K562 (cell line): ENCODE measurements at regions not wholly inside any gene's neighbourhood (a gene's known extent, or its start where the extent isn't known, plus 50 kb on each side); places are given as distances from the start of the nearest gene placed in this dataset.

Source experiments
- ATAC-seq: fragments of 200-7000 bp; cut with Tn5 transposase; 3 replicates; pipeline ENCODE4 v1.9.1; 2020; ENCODE audit warnings: moderate library complexity
- BruUV-seq: library from RNA; stranded (reverse); fragments of 400-500 nt; replicated peaks from 2 replicates; lab custom pipeline; 2021; lab: Mats Ljungman, UMichigan
- CTCF ChIA-PET: fragments of 300-600 bp; formaldehyde crosslinking; extraction: SDS; loops from one replicate; lab custom pipeline; 2021; ENCODE audit warnings: low intra/inter-chr PET ratio; lab: Yijun Ruan, JAX
- POLR2A ChIA-PET: fragments of 300-600, 350-650 bp; sonication (Branson Sonifier 250); formaldehyde crosslinking; extraction: SDS; loops from one replicate; lab custom pipeline; 2021; ENCODE audit warnings: antibody characterized with exemption, inconsistent platforms; lab: Yijun Ruan, JAX
- DNase-seq, 4 experiments: peaks; one replicate each; pipeline versions ENCODE4 v3.0.0 to v3.0.0-alpha.2; 2011 to 2018; ENCODE audit warnings: low spot score in 3 of 4, mixed read lengths in 3 of 4; ENCODE audit errors: extremely low read depth in 1 of 4
- FAIRE-seq: peaks from 2 replicates; lab custom pipeline; 2011; peaks lifted over from hg19 to GRCh38; lab: Jason Lieb, UNC
- H2AFZ ChIP-seq: 2 replicates; pipeline ENCODE4 v1.6.0; 2011; ENCODE audit warnings: low read depth, low read length, control low read depth, inconsistent platforms
- H3K27ac ChIP-seq: fragments of 200-600 bp; 3 replicates; pipeline ENCODE4 v1.8.0; 2011; ENCODE audit warnings: low read depth, mild to moderate bottlenecking, control low read depth, inconsistent platforms, low read length, moderate library complexity, mixed read lengths; ENCODE audit errors: extremely low read depth
- H3K27me3 ChIP-seq, 2 experiments: fragments of 300-600 bp in 1 of 2; 2 replicates in 1 of 2; 3 replicates in 1 of 2; pipeline versions ENCODE4 v1.6.0 to v1.8.0; 2011; ENCODE audit warnings: inconsistent platforms in 2 of 2, low read length in 2 of 2, mild to moderate bottlenecking in 1 of 2, mixed read lengths in 1 of 2, moderate library complexity in 1 of 2; ENCODE audit not compliant: control insufficient read depth in 2 of 2, insufficient read depth in 2 of 2
- H3K36me3 ChIP-seq: fragments of 300-600 bp; 3 replicates; pipeline ENCODE4 v1.8.0; 2011; ENCODE audit warnings: mild to moderate bottlenecking, low read length, inconsistent platforms; ENCODE audit not compliant: control insufficient read depth, insufficient read depth
- H3K4me1 ChIP-seq, 2 experiments: fragments of 200-600 bp in 1 of 2; replicated peaks in 1 of 2; 2 replicates in 1 of 2; 3 replicates in 1 of 2; pipeline versions ENCODE4 v1.5.1 to v1.8.0; 2011; ENCODE audit warnings: inconsistent platforms in 2 of 2, low read length in 2 of 2, mild to moderate bottlenecking in 1 of 2, mixed read lengths in 1 of 2, moderate library complexity in 1 of 2; ENCODE audit not compliant: control insufficient read depth in 2 of 2, insufficient read depth in 2 of 2
- H3K4me2 ChIP-seq: 2 replicates; pipeline ENCODE4 v1.6.1; 2011; ENCODE audit warnings: low read length, control low read depth, inconsistent platforms, mixed read lengths; ENCODE audit not compliant: insufficient read depth
- H3K4me3 ChIP-seq: fragments of 200-600 bp; sonication (generic), shearing (Covaris generic); 2 replicates; pipeline ENCODE4 v1.5.1; 2016; ENCODE audit warnings: control low read depth, inconsistent platforms
- H3K79me2 ChIP-seq: fragments of 200-600 bp; 3 replicates; pipeline ENCODE4 v1.8.0; 2011; ENCODE audit warnings: low read length, inconsistent platforms; ENCODE audit not compliant: control insufficient read depth, insufficient read depth
- H3K9ac ChIP-seq, 2 experiments: 2 replicates each; pipeline versions ENCODE4 v1.6.0 to v1.6.1; 2011; ENCODE audit warnings: low read depth in 2 of 2, low read length in 2 of 2, control low read depth in 1 of 2, inconsistent platforms in 1 of 2, mild to moderate bottlenecking in 1 of 2, mixed read lengths in 1 of 2; ENCODE audit not compliant: insufficient read depth in 1 of 2
- H3K9me1 ChIP-seq: one replicate; pipeline ENCODE4 v1.6.0; 2011; ENCODE audit warnings: inconsistent platforms, mild to moderate bottlenecking, low read length, moderate library complexity; ENCODE audit not compliant: control insufficient read depth, insufficient read depth
- H3K9me3 ChIP-seq: replicated peaks from 2 replicates; pipeline ENCODE4 v1.5.1; 2011; ENCODE audit warnings: low read depth, low read length, inconsistent platforms; ENCODE audit not compliant: control insufficient read depth, insufficient read depth
- H4K20me1 ChIP-seq: replicated peaks from 2 replicates; pipeline ENCODE4 v1.6.1; 2011; ENCODE audit warnings: low read length, inconsistent platforms, mixed read lengths; ENCODE audit not compliant: control insufficient read depth, insufficient read depth
- FOXK2 ChIP-seq, 2 experiments: fragments of 450-650 bp; IDR thresholded peaks in 1 of 2; conservative IDR thresholded peaks in 1 of 2; 2 replicates each; pipeline ENCODE4 v1.6.1; 2016; ENCODE audit warnings: low read depth in 2 of 2, mild to moderate bottlenecking in 1 of 2
- KHSRP ChIP-seq: fragments of 450-650 bp; IDR thresholded peaks from 2 replicates; pipeline ENCODE4 v1.6.1; 2017
- NKRF ChIP-seq: fragments of 450-650 bp; IDR thresholded peaks from 2 replicates; pipeline ENCODE4 v1.6.1; 2016; ENCODE audit warnings: borderline replicate concordance
- SRSF3 ChIP-seq: fragments of 200-400 bp; formaldehyde crosslinking; IDR thresholded peaks from 2 replicates; pipeline ENCODE4 v1.6.1; 2016; ENCODE audit warnings: mild to moderate bottlenecking, low read length, moderate library complexity; ENCODE audit not compliant: insufficient read depth
- ZNF511 ChIP-seq: sonication (generic); formaldehyde crosslinking; IDR thresholded peaks from 2 replicates; pipeline ENCODE4 v1.8.0; 2022; ENCODE audit warnings: mild to moderate bottlenecking, missing genetic modification reagents
- WGBS: fragments of 100-300 bp; shearing (Covaris generic); methylation state at CpG from one replicate; pipeline ENCODE4 v1.1.6; 2016; ENCODE audit warnings: low coverage, mixed read lengths; ENCODE audit not compliant: insufficient coverage; ENCODE audit errors: missing lambda C conversion rate; 5-methylcytosine and 5-hydroxymethylcytosine counted together
- in situ Hi-C: fragments of 300-500 bp; cut with MboI; formaldehyde crosslinking; loops from 4 replicates; pipeline ENCODE4 v1.15.0; 2018; ENCODE audit warnings: inconsistent platforms, mixed read lengths
- intact Hi-C: fragments of 100-400 bp; cut with micrococcal nuclease; formaldehyde crosslinking; loops from 2 replicates; pipeline ENCODE4 v1.14.2; 2022

- Histone ChIP-seq H3K4me2 (no peak overlapping the region), H3K4me1 (no peaks in the 10 kb centered on the region), H3K27me3 (no peaks in the 10 kb centered on the region), H3K4me3 (no peak overlapping the region), H3K9me1 (no peaks in the 10 kb centered on the region), H3K9ac (no peak overlapping the region), H3K36me3 (no peaks in the 10 kb centered on the region), H3K27ac (no peak overlapping the region), H3K9me3 (no peaks in the 10 kb centered on the region), H4K20me1 (no peaks in the 10 kb centered on the region), H2AFZ (no peak overlapping the region), H3K79me2 (no peaks in the 10 kb centered on the region)
- no peak for TF ChIP-seq SRSF3
- no peak for TF ChIP-seq ZNF511 (CRISPR knock-in tag)
- TF ChIP-seq NKRF: no peak
- TF ChIP-seq KHSRP: no peak
- TF ChIP-seq FOXK2 (conservative IDR thresholded peaks at IDR 0.05 in 1 of 2, IDR thresholded peaks at IDR 0.05 in 1 of 2; ENCODE audit: low read depth in 2 of 2): no peak
- in situ Hi-C loops: no loop called here
- WGBS: 0% methylated on average over 2 of the region's 2 CpGs
- POLR2A ChIA-PET: no interaction called here
- BruUV-seq: no TSS peak
- intact Hi-C loops: no loop called here
- no peak for ATAC-seq
- CTCF ChIA-PET: no interaction called here
- no peak for DNase-seq
- FAIRE-seq: no peak
Observed at GRCh38 chr1:69295265-69295664, 272.5 kb upstream of the LRRC7 start.
